ENCODE measurements at regions not wholly inside any gene's neighbourhood (a gene's known extent, or its start where the extent isn't known, plus 50 kb on each side); places are given as distances from the start of the nearest gene placed in this dataset.

DNA sequence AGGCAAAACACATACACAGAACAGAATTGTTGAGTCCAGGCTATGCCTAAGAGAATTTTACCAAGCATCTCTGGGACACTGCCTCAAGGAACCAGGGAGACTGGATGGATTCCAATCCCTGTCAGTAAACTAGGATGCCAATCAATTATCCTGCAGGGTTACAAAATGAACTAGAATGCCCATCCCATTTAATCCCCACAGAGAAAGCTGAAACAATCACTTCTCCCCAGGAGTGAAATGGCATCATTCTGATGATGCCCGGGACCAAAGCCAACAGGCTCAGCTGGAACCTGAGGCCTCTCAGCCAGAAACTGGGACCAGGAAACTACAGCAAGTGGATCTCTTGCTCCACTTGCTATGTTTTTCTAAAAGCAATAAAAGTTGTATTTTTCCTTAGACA, 130.0 kb upstream of the TJP1 start (continued):
- TF ChIP-seq ZNF76 (tag by site-specific recombination; IDR thresholded peaks at IDR 0.05; ENCODE audit: borderline replicate concordance, low read depth) (no peak), ZBTB11 (tag by site-specific recombination; conservative IDR thresholded peaks at IDR 0.05; ENCODE audit: low read depth) (no peak), ZNF510 (tag by site-specific recombination; IDR thresholded peaks at IDR 0.05; ENCODE audit: insufficient replicate concordance) (no peak), ZNF140 (tag by site-specific recombination; IDR thresholded peaks at IDR 0.05) (no peak), ZNF830 (tag by site-specific recombination; IDR thresholded peaks at IDR 0.05; ENCODE audit: low read depth) (no peak), HOXC10 (CRISPR knock-in tag; IDR thresholded peaks at IDR 0.05) (no peak), KLF17 (tag by site-specific recombination; IDR thresholded peaks at IDR 0.05) (no peak), ZNF266 (tag by site-specific recombination; IDR thresholded peaks at IDR 0.05; ENCODE audit: low read depth) (no peak), ZNF560 (tag by site-specific recombination; IDR thresholded peaks at IDR 0.05; ENCODE audit: borderline replicate concordance) (no peak), ZNF146 (tag by site-specific recombination; IDR thresholded peaks at IDR 0.05) (no peak), WT1 (tag by site-specific recombination; IDR thresholded peaks at IDR 0.05) (no peak), ZBTB1 (tag by site-specific recombination; IDR thresholded peaks at IDR 0.05) (no peak), ZNF623 (tag by site-specific recombination; IDR thresholded peaks at IDR 0.05) (no peak), ZNF624 (tag by site-specific recombination; IDR thresholded peaks at IDR 0.05) (no peak), ZNF324 (tag by site-specific recombination; IDR thresholded peaks at IDR 0.05) (no peak), SALL2 (tag by site-specific recombination; IDR thresholded peaks at IDR 0.05; ENCODE audit: borderline replicate concordance) (no peak), PATZ1 (tag by site-specific recombination; IDR thresholded peaks at IDR 0.05) (peak; percentile 56), ZNF670 (tag by site-specific recombination; IDR thresholded peaks at IDR 0.05; ENCODE audit: low read depth) (no peak), MEIS1 (CRISPR knock-in tag; IDR thresholded peaks at IDR 0.05; ENCODE audit: borderline replicate concordance) (no peak), ZNF37A (tag by site-specific recombination; IDR thresholded peaks at IDR 0.05) (no peak), ZNF354C (tag by site-specific recombination; IDR thresholded peaks at IDR 0.05; ENCODE audit: borderline replicate concordance, low read depth) (no peak), ZNF366 (tag by site-specific recombination; conservative IDR thresholded peaks at IDR 0.05) (no peak), ZNF24 (tag by site-specific recombination; IDR thresholded peaks at IDR 0.05) (no peak), HOXA7 (CRISPR knock-in tag; IDR thresholded peaks at IDR 0.05; ENCODE audit: borderline replicate concordance) (no peak), ZNF223 (tag by site-specific recombination; IDR thresholded peaks at IDR 0.05) (no peak), SCRT2 (tag by site-specific recombination; IDR thresholded peaks at IDR 0.05) (no peak), ZNF501 (tag by site-specific recombination; IDR thresholded peaks at IDR 0.05) (no peak), ZBTB10 (tag by site-specific recombination; IDR thresholded peaks at IDR 0.05) (no peak), ZEB2 (tag by site-specific recombination; IDR thresholded peaks at IDR 0.05) (no peak; the same call in 1 of the 2 replicates), ZBTB6 (tag by site-specific recombination; IDR thresholded peaks at IDR 0.05) (no peak), KLF9 (tag by site-specific recombination; IDR thresholded peaks at IDR 0.05; ENCODE audit: low read depth) (no peak), ZNF248 (tag by site-specific recombination; IDR thresholded peaks at IDR 0.05) (no peak), OVOL3 (tag by site-specific recombination; IDR thresholded peaks at IDR 0.05) (no peak)

Data from HEK293 (cell line).